T-helper 9 cell (primary cell): ENCODE measurements at regions not wholly inside any gene's neighbourhood (a gene's known extent, or its start where the extent isn't known, plus 50 kb on each side); places are given as distances from the start of the nearest gene placed in this dataset.
"Not testable (repeated sequence)": the region's sequence is repeated elsewhere in the genome, so short reads cannot be mapped to it uniquely, and the experiment has no call there.

Experiments used
- DNase-seq: peaks from one replicate; pipeline ENCODE4 v3.0.0-alpha.2; 2020

DNA sequence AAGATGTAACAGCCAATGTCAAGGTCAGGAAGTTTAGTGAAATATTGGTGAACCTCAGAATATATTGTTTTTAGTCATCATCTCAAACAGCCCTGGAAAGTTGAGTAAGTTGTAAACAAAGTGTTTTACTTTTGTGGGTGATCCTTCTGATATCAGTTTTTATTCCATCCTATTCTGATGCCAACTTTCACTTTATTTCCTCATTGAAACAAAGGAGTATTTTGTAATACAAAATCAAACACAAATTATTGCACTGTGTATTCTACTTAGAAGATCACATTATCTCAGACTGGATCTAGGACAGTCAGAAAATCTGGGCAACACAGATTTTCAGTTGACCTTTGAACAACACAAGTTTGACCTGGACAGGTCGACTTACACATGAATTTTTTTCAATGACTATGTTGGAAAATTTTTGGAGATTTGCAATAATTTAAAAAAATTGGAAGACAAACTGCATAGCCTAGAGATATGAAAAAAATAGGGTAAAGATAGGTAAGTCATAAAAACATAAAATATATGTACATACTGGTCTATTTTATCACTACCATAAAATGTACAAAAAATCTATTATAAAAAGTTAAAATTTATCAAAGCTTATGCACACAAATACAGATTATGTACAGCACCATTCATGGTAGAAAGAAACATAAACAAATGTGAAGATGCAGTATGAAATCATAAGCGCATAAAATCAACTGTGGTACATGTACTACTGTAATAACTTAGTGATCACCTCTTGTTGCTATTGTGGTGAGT, 709.1 kb upstream of the FAM241A start:
- no peak for DNase-seq

GRCh38 chr4:111441687-111442086, 703.6 kb upstream of the FAM241A start:
- no peak for DNase-seq

GRCh38 chr4:111444836-111445235, 700.4 kb upstream of the FAM241A start:
- DNase-seq = not testable (repeated sequence)

GRCh38 chr4:111449657-111450056, 695.6 kb upstream of the FAM241A start:
- DNase-seq = no peak

GRCh38 chr4:111450867-111451266, 694.4 kb upstream of the FAM241A start:
- no peak for DNase-seq

DNA sequence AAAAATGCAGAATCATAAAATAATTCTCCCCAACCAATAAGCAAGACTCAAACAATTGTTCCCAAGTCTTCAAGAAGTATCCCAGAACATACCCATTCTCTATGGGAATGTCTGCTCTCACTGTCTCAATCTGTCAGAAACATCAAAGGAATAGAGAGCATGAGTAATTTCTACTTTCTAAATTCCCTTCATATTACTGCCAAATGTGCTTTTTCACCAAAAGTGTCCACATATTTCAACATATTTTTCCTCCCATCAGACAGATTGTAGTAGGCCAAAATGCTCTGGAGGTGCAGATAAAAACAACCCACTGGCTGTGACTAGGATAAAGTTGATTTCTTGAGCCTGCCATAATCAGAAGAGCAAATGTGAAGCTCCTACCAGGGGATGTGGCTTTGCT, 692.0 kb upstream of the FAM241A start:
- no peak for DNase-seq

DNA sequence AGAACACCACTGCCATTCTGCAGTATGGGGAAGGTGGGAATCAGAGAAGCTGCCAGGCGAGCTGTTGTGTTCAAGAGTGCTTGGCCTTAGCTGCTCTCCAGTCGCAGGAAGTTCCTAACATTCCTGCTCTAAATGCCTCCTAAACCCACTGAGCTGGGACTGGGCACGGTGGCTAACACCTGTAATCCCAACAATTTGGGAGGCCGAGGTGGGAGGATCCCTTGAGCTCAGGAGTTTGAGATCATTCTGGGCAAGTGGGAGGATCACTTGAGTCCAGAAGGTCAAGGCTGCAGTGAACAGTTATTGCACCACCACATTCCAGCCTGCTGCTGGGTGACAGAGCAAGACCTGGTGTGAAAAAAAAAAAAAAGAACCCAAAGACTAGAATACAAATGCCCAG, 690.3 kb upstream of the FAM241A start:
- no peak for DNase-seq

DNA sequence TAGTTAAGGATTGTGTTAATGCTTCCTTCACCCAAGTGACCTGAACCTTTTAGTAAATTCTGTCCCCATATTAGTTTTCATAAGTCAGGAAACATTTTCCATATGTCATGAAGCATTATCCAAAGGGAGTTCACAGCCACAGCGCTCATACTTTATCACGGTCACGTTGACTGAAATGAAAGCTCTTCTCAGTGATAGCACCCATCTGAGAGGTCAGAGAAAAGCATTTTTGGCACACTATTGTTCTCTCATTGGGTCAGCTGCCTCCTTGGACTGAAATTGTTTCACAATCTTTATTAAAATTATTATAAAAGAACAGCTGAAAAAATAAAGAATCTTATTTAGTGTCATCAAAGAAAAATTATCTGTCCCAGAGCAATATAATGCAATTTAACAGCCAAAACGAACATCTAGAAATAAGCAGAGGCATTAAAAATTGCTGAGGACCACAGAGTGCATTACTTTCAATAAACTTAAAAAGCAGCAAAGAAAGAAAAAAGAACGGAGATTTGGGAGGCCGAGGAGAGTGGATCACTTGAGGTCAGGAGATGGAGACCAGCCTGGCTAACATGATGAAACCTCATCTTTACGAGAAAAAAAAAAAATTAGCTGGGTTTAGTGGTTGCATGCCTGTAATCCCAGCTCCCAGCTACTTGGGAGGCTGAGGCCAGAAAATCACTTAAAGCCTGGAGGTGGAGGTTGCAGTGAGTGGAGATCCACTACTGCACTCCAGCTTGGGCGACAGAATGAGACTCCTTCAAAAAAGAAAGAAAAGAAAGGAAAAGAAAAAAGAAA, 680.8 kb upstream of the FAM241A start:
- no peak for DNase-seq

DNA sequence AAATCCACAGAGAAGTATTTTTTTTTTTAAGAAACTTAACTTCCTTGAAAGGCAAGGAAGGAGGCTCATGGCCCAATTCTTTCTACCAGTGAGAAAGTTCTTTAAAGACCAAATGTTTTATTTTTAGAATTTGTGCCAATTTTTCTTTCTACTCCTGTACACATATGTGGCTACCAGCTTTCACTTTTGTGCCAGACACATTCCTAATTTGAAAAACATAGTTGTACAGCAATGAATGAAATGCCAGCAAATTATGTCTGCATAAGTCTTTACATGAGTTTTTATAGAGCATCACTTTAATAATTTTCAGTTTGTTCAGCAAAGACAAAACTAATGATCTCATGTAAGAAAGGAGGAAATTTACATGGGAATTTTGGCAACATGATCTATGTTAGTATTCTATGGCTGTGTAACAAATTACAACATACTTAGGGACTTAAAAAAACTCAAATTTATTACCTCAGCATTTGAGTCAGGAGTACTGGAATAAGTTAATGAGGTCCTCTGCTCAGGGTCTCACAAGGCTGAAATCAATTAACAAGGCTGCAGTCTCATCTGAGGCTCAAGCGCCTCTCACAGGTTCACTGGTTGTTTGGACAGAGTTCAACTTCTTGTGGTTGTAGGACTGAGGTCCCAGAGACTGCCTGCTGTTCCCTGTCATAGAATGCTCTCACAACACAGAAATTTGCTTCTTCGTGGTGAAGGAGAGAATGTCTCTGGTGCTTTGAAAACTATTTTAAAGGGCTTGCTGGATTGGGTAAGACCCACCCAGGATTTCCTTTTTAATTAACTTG, 678.2 kb upstream of the FAM241A start:
- DNase-seq = no peak

DNA sequence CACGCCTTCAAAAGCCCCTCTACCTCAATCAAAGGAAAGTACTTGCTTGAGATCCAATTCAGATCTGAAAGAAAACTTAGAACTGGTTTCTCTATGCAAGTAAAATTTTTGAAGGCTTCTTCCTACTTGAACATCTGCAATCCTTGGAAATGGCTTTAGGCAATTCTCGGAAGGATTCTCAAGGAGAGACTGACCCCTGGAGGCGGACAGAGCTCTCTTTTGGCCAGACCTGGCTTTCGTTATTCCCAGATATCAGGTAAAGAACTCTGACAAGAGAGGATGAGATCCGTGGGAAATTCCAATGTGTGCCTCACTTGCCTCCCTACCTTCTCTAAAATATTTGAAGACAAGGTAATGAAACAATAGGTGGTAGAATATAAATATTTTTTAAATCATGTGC, 670.3 kb upstream of the FAM241A start:
- DNase-seq = no peak

- DNase-seq = no peak
These were observed 669.6 kb upstream of the FAM241A start for GRCh38 chr4:111475666-111476065.

DNA sequence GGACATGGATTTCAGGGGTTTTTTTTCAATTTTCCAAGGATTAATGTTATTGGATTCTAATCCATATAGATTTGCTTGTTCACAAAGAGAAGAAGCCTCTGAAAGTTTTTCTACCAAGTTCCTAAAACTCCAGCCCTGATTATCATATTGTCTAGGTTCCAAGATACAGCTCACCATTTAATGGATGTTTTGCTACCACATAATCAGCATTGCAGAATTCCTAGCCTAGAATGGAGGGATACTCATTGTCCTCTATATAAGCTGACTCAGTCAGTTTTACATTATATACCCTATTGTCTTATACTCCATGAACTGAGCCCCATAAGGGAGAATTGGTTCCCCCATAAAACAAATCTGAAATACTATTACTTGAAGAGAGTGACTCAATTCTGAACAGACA, 664.7 kb upstream of the FAM241A start:
- DNase-seq = no peak

- DNase-seq = no peak
These were observed 661.7 kb upstream of the FAM241A start for GRCh38 chr4:111483375-111484169.

GRCh38 chr4:111492496-111492895, 652.8 kb upstream of the FAM241A start:
- no peak for DNase-seq

DNA sequence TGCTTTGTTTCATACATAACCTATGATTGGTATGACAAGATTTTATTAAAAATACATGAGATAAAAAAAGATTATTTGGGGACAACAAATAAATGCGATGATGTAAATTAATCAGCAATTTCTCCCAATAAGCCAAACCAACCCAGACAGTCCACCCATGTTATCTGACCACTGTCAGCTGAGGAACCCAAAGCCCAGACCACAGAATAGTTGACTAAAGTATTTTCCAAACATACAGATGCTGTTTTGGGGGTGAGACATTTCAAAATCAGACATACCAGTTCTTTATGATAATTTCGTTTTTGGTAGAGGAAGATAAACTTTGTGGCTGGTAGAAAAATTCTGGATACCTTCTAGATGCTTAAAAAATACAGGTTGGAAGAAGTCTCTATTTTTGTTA, 650.8 kb upstream of the FAM241A start:
- DNase-seq = no peak

GRCh38 chr4:111494971-111495370, 650.3 kb upstream of the FAM241A start:
- no peak for DNase-seq

DNA sequence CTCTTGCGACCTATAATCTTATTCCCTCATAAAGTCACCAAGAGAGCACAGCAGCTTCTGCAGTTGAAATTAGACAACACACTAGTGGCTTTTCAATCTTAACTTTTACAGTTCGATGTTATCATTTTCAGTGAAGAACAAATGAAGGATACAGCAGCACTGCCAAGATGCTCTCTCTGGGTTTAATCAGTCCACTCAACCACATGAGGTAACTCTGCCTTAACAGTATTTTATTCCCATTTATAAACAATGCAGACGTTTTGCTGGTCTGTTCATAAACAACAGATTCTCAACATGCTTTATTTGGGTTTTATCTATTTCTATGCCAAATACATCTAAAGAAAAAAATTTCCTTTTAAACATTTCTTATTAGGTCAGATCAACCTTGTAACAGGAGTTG, 646.0 kb upstream of the FAM241A start:
- DNase-seq = no peak

DNA sequence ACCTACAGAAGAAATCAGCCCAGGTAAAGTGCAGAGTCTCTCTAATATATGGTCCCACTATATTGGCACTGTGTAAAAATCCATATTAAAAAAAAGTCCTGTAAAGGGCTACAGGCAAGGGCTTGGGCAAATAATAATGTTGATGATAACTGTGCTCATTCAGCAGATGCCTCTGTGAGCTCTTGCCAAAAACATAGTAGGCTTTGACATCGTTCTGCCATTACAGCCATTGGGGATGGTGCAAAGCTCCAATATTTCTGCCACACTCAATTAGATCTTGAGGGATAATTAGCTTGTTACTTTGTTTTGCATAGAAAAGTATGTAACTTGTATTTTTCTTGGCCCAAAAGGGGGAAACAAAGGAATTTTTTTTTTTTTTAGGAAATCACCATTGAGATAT, 645.5 kb upstream of the FAM241A start:
- no peak for DNase-seq

DNA sequence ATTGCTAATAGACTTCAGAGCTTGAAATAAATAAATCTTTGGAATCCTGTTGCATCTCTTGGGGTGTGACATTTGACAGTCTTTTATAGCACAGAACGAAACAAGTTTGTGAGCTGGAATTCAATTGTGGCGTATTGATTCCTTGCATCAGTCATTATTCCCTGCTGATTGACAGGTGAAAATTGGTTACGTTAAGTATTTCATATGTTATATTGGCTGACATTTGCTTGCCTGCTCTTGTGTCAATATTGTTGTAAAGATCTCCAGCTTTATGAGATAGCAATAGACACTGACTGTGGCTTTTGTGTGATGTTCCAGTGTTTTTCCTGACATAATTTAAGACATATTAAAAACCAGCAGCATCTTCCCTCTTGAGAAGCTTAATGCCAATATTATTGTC, 644.4 kb upstream of the FAM241A start:
- DNase-seq = no peak

- DNase-seq = no peak
These were observed 643.3 kb upstream of the FAM241A start for GRCh38 chr4:111501946-111502345.

GRCh38 chr4:111502626-111503025, 642.6 kb upstream of the FAM241A start:
- DNase-seq = no peak

DNA sequence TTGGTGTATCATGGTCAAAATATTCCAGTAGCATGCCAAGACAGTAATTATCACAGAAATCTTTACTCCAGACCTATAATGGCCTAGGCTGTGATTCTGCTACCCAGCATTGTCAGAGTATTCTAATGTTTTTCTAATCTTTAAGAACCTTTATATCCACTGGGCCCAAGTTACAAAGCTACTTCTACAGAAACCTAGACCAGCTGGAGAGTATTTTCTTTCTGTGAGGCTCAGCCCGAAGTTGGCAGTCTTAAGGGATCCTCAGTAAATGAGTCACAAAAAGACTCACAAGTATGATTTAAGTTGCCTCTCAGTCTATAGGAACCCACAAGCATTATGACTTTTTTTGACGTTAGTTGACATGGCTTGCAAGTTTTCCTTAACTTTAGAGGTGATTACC, 638.5 kb upstream of the FAM241A start:
- no peak for DNase-seq

DNA sequence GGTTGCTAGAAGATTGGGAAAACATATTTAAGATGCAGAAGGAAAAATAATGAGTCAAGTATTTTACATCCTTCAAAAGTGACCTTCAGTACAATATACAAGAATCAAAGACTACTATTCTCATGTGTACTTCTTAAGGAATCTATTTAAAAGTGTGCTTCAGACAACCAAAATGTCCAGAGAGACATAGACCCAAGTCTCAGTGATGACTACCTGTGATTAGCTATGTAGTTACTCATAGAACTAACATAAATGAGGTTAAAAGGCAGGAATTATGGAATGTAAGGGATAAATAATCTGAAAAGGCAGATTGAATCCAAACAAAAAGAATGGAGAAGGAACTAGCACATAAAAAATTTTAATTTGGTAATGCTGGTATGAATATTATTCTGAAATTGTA, 634.7 kb upstream of the FAM241A start:
- DNase-seq = no peak
